ENCODE measurements at regions not wholly inside any gene's neighbourhood (a gene's known extent, or its start where the extent isn't known, plus 50 kb on each side); places are given as distances from the start of the nearest gene placed in this dataset.

- TF ChIP-seq, protein P1, sequence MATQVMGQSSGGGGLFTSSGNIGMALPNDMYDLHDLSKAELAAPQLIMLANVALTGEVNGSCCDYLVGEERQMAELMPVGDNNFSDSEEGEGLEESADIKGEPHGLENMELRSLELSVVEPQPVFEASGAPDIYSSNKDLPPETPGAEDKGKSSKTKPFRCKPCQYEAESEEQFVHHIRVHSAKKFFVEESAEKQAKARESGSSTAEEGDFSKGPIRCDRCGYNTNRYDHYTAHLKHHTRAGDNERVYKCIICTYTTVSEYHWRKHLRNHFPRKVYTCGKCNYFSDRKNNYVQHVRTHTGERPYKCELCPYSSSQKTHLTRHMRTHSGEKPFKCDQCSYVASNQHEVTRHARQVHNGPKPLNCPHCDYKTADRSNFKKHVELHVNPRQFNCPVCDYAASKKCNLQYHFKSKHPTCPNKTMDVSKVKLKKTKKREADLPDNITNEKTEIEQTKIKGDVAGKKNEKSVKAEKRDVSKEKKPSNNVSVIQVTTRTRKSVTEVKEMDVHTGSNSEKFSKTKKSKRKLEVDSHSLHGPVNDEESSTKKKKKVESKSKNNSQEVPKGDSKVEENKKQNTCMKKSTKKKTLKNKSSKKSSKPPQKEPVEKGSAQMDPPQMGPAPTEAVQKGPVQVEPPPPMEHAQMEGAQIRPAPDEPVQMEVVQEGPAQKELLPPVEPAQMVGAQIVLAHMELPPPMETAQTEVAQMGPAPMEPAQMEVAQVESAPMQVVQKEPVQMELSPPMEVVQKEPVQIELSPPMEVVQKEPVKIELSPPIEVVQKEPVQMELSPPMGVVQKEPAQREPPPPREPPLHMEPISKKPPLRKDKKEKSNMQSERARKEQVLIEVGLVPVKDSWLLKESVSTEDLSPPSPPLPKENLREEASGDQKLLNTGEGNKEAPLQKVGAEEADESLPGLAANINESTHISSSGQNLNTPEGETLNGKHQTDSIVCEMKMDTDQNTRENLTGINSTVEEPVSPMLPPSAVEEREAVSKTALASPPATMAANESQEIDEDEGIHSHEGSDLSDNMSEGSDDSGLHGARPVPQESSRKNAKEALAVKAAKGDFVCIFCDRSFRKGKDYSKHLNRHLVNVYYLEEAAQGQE (IDR thresholded peaks at IDR 0.05; ENCODE audit: insufficient replicate concordance, low read depth), result no peak
- TF ChIP-seq, protein P2, sequence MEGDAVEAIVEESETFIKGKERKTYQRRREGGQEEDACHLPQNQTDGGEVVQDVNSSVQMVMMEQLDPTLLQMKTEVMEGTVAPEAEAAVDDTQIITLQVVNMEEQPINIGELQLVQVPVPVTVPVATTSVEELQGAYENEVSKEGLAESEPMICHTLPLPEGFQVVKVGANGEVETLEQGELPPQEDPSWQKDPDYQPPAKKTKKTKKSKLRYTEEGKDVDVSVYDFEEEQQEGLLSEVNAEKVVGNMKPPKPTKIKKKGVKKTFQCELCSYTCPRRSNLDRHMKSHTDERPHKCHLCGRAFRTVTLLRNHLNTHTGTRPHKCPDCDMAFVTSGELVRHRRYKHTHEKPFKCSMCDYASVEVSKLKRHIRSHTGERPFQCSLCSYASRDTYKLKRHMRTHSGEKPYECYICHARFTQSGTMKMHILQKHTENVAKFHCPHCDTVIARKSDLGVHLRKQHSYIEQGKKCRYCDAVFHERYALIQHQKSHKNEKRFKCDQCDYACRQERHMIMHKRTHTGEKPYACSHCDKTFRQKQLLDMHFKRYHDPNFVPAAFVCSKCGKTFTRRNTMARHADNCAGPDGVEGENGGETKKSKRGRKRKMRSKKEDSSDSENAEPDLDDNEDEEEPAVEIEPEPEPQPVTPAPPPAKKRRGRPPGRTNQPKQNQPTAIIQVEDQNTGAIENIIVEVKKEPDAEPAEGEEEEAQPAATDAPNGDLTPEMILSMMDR (IDR thresholded peaks at IDR 0.05; ENCODE audit: insufficient read depth, low read length), result no peak
- TF ChIP-seq POLR2AphosphoS5 (IDR thresholded peaks at IDR 0.05; ENCODE audit: low read depth), result no peak
- no peak for TF ChIP-seq GABPA (IDR thresholded peaks at IDR 0.05; ENCODE audit: low read depth)
Observed at GRCh38 chr20:60171313-60171712, 213.1 kb downstream of the CDH26 start.

All from HL-60 (cell line).